H9 (cell line): ENCODE measurements at regions not wholly inside any gene's neighbourhood (a gene's known extent, or its start where the extent isn't known, plus 50 kb on each side); places are given as distances from the start of the nearest gene placed in this dataset.

Source experiments
- DNase-seq: peaks from one replicate; pipeline ENCODE4 v3.0.0-alpha.2; 2017
- H2AFZ ChIP-seq: one replicate; pipeline ENCODE4 v1.6.1; 2013; ENCODE audit warnings: mild to moderate bottlenecking, low read length, control low read depth, moderate library complexity
- H2AK5ac ChIP-seq: 2 replicates; pipeline ENCODE4 v1.6.1; 2013; ENCODE audit warnings: low read length, control low read depth, mixed read lengths; ENCODE audit not compliant: insufficient read length
- H2BK120ac ChIP-seq: one replicate; pipeline ENCODE4 v1.6.1; 2013; ENCODE audit warnings: low read depth, mild to moderate bottlenecking, low read length, control low read depth, inconsistent platforms; ENCODE audit not compliant: poor library complexity, severe bottlenecking
- H2BK12ac ChIP-seq: 2 replicates; pipeline ENCODE4 v1.6.1; 2013; ENCODE audit warnings: low read length, control low read depth, mixed read lengths, low read depth; ENCODE audit not compliant: insufficient read length
- H2BK15ac ChIP-seq: 2 replicates; pipeline ENCODE4 v1.6.1; 2013; ENCODE audit warnings: low read depth, low read length, control low read depth
- H2BK20ac ChIP-seq: one replicate; pipeline ENCODE4 v1.6.1; 2013; ENCODE audit warnings: low read depth, mild to moderate bottlenecking, low read length, control low read depth, inconsistent platforms; ENCODE audit not compliant: poor library complexity, severe bottlenecking
- H2BK5ac ChIP-seq: 2 replicates; pipeline ENCODE4 v1.6.1; 2013; ENCODE audit warnings: low read length, control low read depth, mixed read lengths; ENCODE audit not compliant: insufficient read length
- H3K14ac ChIP-seq: 2 replicates; pipeline ENCODE4 v1.6.1; 2013; ENCODE audit warnings: low read length, control low read depth; ENCODE audit not compliant: insufficient read depth
- H3K18ac ChIP-seq: 2 replicates; pipeline ENCODE4 v1.6.1; 2013; ENCODE audit warnings: low read depth, mild to moderate bottlenecking, mixed read lengths, low read length, control low read depth; ENCODE audit not compliant: insufficient read length
- H3K23ac ChIP-seq: 2 replicates; pipeline ENCODE4 v1.6.1; 2013; ENCODE audit warnings: low read length, control low read depth, mixed read lengths, low read depth; ENCODE audit not compliant: insufficient read length
- H3K23me2 ChIP-seq: 2 replicates; pipeline ENCODE4 v1.6.1; 2013; ENCODE audit warnings: low read depth, mild to moderate bottlenecking, mixed read lengths, low read length, control low read depth; ENCODE audit not compliant: insufficient read length, poor library complexity, severe bottlenecking
- H3K27ac ChIP-seq: 2 replicates; pipeline ENCODE4 v1.5.1; 2013; ENCODE audit warnings: low read length, control low read depth, mixed read lengths, low read depth; ENCODE audit not compliant: insufficient read length
- H3K27me3 ChIP-seq: 2 replicates; pipeline ENCODE4 v1.6.1; 2013; ENCODE audit warnings: low read length, control low read depth, inconsistent platforms; ENCODE audit not compliant: insufficient read depth
- H3K4ac ChIP-seq: 2 replicates; pipeline ENCODE4 v1.6.1; 2013; ENCODE audit warnings: low read depth, mild to moderate bottlenecking, control low read depth, inconsistent platforms, low read length, moderate library complexity
- H3K4me1 ChIP-seq: 2 replicates; pipeline ENCODE4 v1.6.1; 2013; ENCODE audit warnings: low read length, control low read depth, inconsistent platforms; ENCODE audit not compliant: insufficient read depth
- H3K4me2 ChIP-seq: 2 replicates; pipeline ENCODE4 v1.6.1; 2013; ENCODE audit warnings: low read length, control low read depth, mixed read lengths; ENCODE audit not compliant: insufficient read length, insufficient read depth
- H3K56ac ChIP-seq: 2 replicates; pipeline ENCODE4 v1.6.1; 2013; ENCODE audit warnings: low read depth, mild to moderate bottlenecking, mixed read lengths, low read length, control low read depth; ENCODE audit not compliant: insufficient read length
- H3K79me1 ChIP-seq: 2 replicates; pipeline ENCODE4 v1.6.1; 2013; ENCODE audit warnings: low read depth, mild to moderate bottlenecking, moderate library complexity, low read length, control low read depth, inconsistent platforms; ENCODE audit not compliant: insufficient read depth, poor library complexity, severe bottlenecking
- H3K79me2 ChIP-seq: 2 replicates; pipeline ENCODE4 v1.6.1; 2013; ENCODE audit warnings: low read length, control low read depth, inconsistent platforms; ENCODE audit not compliant: insufficient read depth
- H3K9ac ChIP-seq: 2 replicates; pipeline ENCODE4 v1.6.1; 2013; ENCODE audit warnings: low read length, control low read depth, mixed read lengths; ENCODE audit not compliant: insufficient read length; ENCODE audit errors: extremely low read depth
- H3K9me3 ChIP-seq: one replicate; pipeline ENCODE4 v1.6.1; 2013; ENCODE audit warnings: low read depth, low read length, inconsistent platforms; ENCODE audit not compliant: control insufficient read depth
- H3T11ph ChIP-seq: one replicate; pipeline ENCODE4 v1.6.1; 2013; ENCODE audit warnings: mild to moderate bottlenecking, low read length, control low read depth, inconsistent platforms
- H4K20me1 ChIP-seq: one replicate; pipeline ENCODE4 v1.6.1; 2013; ENCODE audit not compliant: control insufficient read depth, insufficient read length, insufficient read depth
- H4K5ac ChIP-seq: 2 replicates; pipeline ENCODE4 v1.6.1; 2013; ENCODE audit warnings: low read depth, mild to moderate bottlenecking, mixed read lengths, low read length, control low read depth; ENCODE audit not compliant: insufficient read length
- H4K8ac ChIP-seq: replicated peaks from 2 replicates; pipeline ENCODE4 v1.6.1; 2013; ENCODE audit warnings: low read length, control low read depth, mixed read lengths, low read depth; ENCODE audit not compliant: insufficient read length
- H4K91ac ChIP-seq: 2 replicates; pipeline ENCODE4 v1.6.1; 2013; ENCODE audit warnings: low read depth, mild to moderate bottlenecking, moderate library complexity, mixed read lengths, low read length, control low read depth; ENCODE audit not compliant: insufficient read length
- H3K27ac Mint-ChIP-seq, 3 experiments: 2 replicates in 2 of 3; 3 replicates in 1 of 3; pipeline ENCODE4 v1.8.0; 2020 to 2021; ENCODE audit warnings: mixed read lengths in 3 of 3, mild to moderate bottlenecking in 1 of 3, moderate library complexity in 1 of 3
- H3K27me3 Mint-ChIP-seq: 2 replicates; pipeline ENCODE4 v1.8.0; 2021; ENCODE audit warnings: low read depth, mild to moderate bottlenecking, moderate library complexity, mixed read lengths
- H3K36me3 Mint-ChIP-seq, 3 experiments: 2 replicates in 2 of 3; 3 replicates in 1 of 3; pipeline ENCODE4 v1.8.0; 2020 to 2021; ENCODE audit warnings: low read depth in 3 of 3, mixed read lengths in 3 of 3; ENCODE audit not compliant: insufficient read depth in 1 of 3
- H3K4me1 Mint-ChIP-seq, 2 experiments: 2 replicates each; pipeline ENCODE4 v1.8.0; 2020; ENCODE audit warnings: mixed read lengths in 2 of 2
- H3K4me3 Mint-ChIP-seq, 2 experiments: 2 replicates in 1 of 2; 3 replicates in 1 of 2; pipeline ENCODE4 v1.8.0; 2020 to 2021; ENCODE audit warnings: mild to moderate bottlenecking in 2 of 2, mixed read lengths in 2 of 2, moderate library complexity in 1 of 2
- H3K9me3 Mint-ChIP-seq, 2 experiments: 2 replicates in 1 of 2; 3 replicates in 1 of 2; pipeline ENCODE4 v1.8.0; 2020; ENCODE audit warnings: mild to moderate bottlenecking in 2 of 2, mixed read lengths in 2 of 2, moderate library complexity in 1 of 2
- CTCF ChIP-seq: fragments of 200-600 bp; sonication (generic); conservative IDR thresholded peaks from 3 replicates; pipeline ENCODE4 v1.8.0; 2021; ENCODE audit warnings: antibody characterized with exemption, mild to moderate bottlenecking
- WGBS: extraction: QIAGEN DNeasy Blood & Tissue Kit; methylation state at CpG from one replicate; pipeline ENCODE4 v1.1.7; 2013; ENCODE audit warnings: missing lambda C conversion rate, low lambda C conversion rate, mixed read lengths; ENCODE audit not compliant: insufficient read length; ENCODE audit errors: extremely low coverage; 5-methylcytosine and 5-hydroxymethylcytosine counted together

DNA sequence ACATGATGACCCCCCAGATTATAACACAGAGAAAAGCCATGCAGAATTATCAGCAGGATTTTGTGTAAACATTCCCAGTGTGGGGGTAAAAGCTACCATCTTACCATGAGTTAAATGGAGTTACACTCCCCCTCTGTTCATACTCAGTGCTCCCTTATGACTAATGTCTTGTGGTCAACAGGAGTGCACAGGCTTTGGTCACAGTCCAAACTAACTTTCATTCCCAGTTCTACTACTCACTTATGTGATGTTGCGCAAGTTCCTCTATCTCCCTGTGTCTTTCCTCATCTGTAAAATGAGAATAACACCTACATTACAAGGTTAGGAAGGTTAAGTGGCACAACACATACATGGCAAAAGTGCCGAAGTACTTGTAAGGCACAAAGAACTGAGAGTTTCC, 277.9 kb downstream of the RBM26 start:
- Histone ChIP-seq H3T11ph (no peak overlapping the region), H4K5ac (no peak overlapping the region), H2BK5ac (no peak overlapping the region), H2BK12ac (no peak overlapping the region), H2AK5ac (no peak overlapping the region), H3K23ac (no peak overlapping the region), H3K27ac (no peak overlapping the region), H3K4ac (no peak overlapping the region), H4K8ac (no peak overlapping the region), H3K56ac (no peak overlapping the region), H2BK120ac (no peak overlapping the region), H3K79me1 (no peaks in the 10 kb centered on the region), H2BK20ac (no peak overlapping the region), H3K14ac (no peak overlapping the region), H3K9ac (no peak overlapping the region), H3K9me3 (no peaks in the 10 kb centered on the region), H3K4me1 (no peaks in the 10 kb centered on the region; the same call in 1 of the 2 replicates), H4K91ac (no peak overlapping the region), H4K20me1 (no peaks in the 10 kb centered on the region), H3K4me2 (no peak overlapping the region), H3K18ac (no peak overlapping the region), H3K27me3 (no peaks in the 10 kb centered on the region), H2AFZ (no peak overlapping the region), H3K23me2 (no peaks in the 10 kb centered on the region), H3K79me2 (no peaks in the 10 kb centered on the region), H2BK15ac (no peak overlapping the region)
- Mint-ChIP-seq H3K4me1 (peaks cover 5 to 6% of the 10 kb centered on the region in 2 experiments), H3K27ac (no peak overlapping the region), H3K4me3 (no peak overlapping the region), H3K9me3 (peaks cover 0 to 3% of the 10 kb centered on the region in 2 experiments; a peak in 2 of 5 replicates), H3K27me3 (no peaks in the 10 kb centered on the region), H3K36me3 (no peaks in the 10 kb centered on the region)
- DNase-seq = no peak
- no peak for TF ChIP-seq CTCF
- no CpG with 5 or more reads among the region's 2 CpGs for WGBS
